CD4-positive, alpha-beta T cell treated with Interleukin-1 beta for 1 hour (primary cell): ENCODE measurements at regions not wholly inside any gene's neighbourhood (a gene's known extent, or its start where the extent isn't known, plus 50 kb on each side); places are given as distances from the start of the nearest gene placed in this dataset.
"Not testable (repeated sequence)": the region's sequence is repeated elsewhere in the genome, so short reads cannot be mapped to it uniquely, and the experiment has no call there.

Experiments
- DNase-seq, 2 donors: peaks; one replicate each; pipeline ENCODE4 v3.0.0-alpha.2; 2020 to 2022

DNA sequence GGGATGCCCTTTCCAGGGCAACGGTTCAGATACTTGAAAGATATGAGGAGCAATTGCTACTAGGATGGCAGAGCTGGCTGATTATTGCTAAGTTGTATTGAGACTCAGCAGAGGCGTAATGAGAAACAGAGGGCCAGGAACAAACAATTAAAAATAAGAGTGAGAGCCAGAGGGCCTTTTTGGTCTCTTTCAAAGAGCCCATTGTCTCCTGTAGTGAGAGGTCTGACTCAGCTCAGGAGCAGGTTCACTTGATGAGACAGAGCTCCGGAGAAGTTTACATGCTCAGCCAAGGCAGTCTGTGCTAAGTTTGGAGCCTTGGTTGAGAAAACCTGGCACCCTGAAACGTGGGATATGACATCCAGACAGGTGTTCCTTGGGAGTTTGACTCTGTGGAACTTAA is 303.9 kb upstream of the DLGAP1 start:
- DNase-seq = no peak

DNA sequence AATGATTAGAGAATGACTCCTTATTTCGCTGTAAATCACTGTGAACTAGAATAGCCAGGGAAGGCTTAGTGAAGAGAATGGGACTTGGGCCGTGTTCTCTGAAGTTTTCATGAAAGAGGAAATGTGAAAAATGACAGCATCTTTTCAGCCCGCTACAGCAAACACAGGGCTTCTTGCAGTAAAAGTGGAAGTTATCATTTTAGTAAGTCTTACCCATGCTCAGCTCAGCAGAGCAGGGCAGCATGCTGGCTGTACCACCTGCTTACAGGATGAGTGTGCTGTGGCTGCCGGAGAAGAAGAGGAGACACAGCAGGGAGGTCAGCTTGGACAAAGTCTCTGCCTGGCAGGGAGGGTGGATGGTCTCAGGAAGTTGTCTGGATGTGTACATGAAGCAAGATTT is 300.7 kb upstream of the DLGAP1 start:
- no peak for DNase-seq

GRCh38 chr18:4753151-4753550 is 298.0 kb upstream of the DLGAP1 start:
- not testable (repeated sequence) for DNase-seq

DNA sequence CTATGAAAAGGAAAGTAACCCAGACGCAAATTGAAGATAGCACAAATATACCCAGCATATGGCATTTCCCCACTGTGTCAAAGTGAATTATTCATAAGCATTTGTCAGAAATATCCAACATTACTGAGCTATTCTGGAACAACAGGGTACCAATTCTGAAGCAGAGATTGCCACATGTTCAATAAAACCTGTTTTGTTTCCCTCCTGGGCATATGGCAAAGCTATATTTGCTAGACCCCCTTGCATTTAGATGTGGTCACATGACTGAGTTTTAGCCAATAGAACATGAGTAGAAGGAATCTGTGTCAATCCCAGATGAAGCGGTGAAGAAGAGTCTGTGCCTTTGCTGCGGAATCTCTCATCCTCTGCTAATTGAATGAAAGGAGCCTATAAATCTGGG is 296.4 kb upstream of the DLGAP1 start:
- no peak for DNase-seq

GRCh38 chr18:4750393-4751346 is 295.6 kb upstream of the DLGAP1 start:
- no peak for DNase-seq

DNA sequence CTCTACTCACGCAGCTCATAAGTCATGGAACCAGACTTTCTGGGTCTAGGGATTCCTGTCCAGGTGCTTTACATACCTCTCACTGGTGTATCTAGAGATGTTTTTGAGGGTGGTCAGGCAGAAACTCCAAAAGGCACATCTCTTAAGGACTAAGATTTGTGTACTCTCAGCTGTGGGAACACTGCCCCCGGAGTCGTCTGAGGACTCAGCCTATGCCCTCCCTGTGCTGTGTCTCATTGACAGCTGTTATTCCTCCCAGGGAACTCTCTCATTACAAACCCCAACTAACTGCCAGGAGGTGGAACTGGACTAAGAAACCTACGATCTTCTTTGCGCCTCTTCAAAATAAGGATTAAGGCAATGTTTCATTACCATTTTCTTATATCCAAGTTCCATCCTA is 293.9 kb upstream of the DLGAP1 start:
- DNase-seq = no peak

DNA sequence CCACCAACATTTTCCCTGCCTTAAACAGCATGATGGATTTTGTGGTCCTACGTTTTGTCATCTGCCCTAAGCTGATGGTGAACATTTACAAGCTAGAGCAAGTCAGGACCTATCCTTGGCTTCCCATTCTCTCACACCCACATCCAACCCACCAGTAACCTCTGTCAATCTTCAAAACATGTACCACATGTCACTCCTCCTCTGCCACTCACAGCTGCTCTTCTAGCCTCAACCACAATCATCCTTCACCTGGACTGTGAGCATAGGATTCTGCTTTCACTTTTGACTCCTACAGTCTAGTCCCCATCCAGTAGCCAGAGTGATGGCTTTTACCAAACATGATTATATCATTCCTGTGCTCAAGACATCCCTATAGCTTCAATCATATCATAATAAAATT is 279.8 kb upstream of the DLGAP1 start:
- no peak for DNase-seq

- no peak for DNase-seq
Measured at GRCh38 chr18:4734021-4734420, 278.9 kb upstream of the DLGAP1 start.

GRCh38 chr18:4721545-4721944 is 266.4 kb upstream of the DLGAP1 start:
- DNase-seq = no peak

DNA sequence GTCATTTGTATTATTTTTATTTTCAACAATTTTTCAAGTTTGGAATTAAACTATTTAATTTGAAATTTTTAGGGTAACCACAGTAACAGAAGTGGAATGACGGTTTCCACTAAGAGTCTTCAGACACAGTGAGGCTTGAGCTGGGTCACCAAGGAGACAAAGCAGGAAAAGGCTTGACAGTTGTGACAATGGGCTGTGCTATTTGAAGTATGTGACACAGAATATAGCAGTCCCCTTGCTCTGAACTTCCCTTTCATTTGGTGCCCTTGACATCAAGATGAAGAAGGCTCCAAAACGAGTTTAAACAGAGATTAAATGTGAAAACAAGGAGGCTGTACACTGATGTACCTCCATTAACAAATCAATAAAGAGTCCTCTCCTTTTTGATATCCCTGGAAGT is 265.4 kb upstream of the DLGAP1 start:
- DNase-seq = no peak

- DNase-seq = no peak
Measured at GRCh38 chr18:4705894-4706293, 250.8 kb upstream of the DLGAP1 start.

DNA sequence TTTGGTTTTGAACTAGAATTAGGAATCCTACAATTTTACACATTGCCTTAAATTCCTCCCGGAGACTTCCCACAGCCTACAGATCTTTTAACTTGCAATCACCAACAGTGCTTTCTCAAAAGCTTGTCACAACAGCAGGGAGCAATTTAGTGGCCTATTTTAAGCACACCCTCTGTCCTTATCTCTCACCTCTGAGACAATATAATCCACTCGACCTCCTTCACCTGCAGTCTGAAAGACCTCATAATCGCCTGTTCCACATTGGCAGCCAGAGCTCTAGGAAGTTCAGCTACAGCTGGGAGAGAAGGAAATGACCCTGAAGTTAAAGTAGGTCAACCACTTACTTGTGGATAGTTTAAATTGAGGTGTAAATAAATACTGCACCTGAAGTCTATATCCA is 249.7 kb upstream of the DLGAP1 start:
- DNase-seq = no peak

GRCh38 chr18:4691836-4692235 is 236.7 kb upstream of the DLGAP1 start:
- DNase-seq = no peak

- DNase-seq = not testable (repeated sequence)
Measured at GRCh38 chr18:4678685-4679084, 223.6 kb upstream of the DLGAP1 start.

- no peak for DNase-seq
Measured at GRCh38 chr18:4677006-4677405, 221.9 kb upstream of the DLGAP1 start.

DNA sequence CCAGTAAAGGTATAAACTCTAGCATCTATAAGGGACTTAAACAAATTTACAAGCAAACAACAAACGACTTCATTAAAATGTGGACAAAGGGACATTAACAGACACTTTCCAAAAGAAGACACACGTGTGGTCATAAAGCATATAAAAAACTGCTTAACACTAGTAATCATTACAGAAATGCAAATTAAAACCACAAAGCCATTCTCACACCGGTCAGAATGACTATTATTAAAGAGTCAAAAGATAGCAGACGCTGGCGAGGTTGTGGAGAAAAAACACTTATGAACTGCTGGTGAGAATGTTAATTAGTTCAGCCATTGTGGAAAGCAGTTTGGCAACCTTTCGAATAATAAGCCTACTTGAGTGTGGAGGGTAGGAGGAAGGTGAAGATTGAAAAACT is 217.1 kb upstream of the DLGAP1 start:
- DNase-seq = no peak

DNA sequence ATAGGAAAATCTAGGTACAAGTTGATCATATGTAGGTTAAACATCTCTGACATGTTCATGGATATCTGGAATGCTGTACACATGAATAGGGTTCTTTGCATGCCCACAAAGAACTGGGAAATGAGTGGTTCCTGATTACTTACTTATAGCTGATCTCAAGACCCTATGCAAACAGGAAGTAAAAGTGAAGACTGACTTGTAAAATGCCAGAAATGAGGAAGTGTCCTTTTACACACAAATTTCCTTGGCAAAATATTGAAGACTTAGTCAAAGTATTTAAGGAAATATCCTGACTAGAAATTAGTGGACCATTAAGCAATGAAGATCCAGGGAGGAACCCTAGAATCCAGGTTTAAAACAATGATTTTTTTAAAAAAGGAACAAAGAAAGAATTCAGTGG is 203.7 kb upstream of the DLGAP1 start:
- DNase-seq = no peak

DNA sequence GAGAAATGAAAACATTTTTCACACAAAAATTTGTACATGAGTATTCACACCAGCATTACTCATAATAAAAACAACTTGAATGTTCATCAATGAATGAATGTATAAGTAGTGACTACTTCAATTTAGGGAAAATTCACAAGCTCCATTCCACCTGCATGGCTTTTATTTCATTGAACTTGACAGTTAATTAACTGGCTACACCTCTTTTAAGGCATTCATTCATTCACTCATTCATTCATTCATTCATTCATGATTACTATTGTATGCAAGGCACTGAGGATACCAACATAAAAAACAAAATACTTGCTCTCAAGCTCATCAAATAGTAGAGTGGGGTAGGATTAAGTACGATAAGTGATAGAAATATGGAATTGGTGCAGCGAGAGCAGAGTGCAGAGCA is 198.3 kb upstream of the DLGAP1 start:
- DNase-seq = no peak

- DNase-seq = no peak
Measured at GRCh38 chr18:4641771-4642368, 186.8 kb upstream of the DLGAP1 start.

- no peak for DNase-seq
Measured at GRCh38 chr18:4640349-4641012, 185.4 kb upstream of the DLGAP1 start.

- no peak for DNase-seq
Measured at GRCh38 chr18:4639628-4640310, 184.7 kb upstream of the DLGAP1 start.

GRCh38 chr18:4638680-4639079 is 183.6 kb upstream of the DLGAP1 start:
- DNase-seq = no peak

DNA sequence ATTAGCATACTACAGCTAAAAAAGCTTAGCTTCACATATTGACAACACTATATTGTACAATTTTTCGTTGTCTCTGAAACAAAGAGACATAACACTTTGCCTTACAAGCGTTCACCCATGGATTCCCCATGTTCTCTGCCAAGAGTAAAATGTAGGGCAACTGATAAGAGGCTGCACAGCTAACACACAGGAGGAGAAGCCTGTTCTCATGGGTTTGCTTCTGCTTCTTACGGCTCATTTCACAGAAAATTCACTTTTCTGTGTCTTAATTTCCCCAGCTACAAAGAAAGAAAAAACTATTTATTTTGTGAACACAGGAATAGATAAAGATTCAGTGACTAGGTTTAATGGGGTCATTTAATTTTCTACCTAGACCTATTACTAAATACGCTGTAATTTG is 182.8 kb upstream of the DLGAP1 start:
- no peak for DNase-seq
